Epithelial cell of esophagus (primary cell): ENCODE measurements at regions not wholly inside any gene's neighbourhood (a gene's known extent, or its start where the extent isn't known, plus 50 kb on each side); places are given as distances from the start of the nearest gene placed in this dataset.

Experiments used
- DNase-seq: peaks from one replicate; pipeline ENCODE4 v3.0.0; 2010; ENCODE audit warnings: low read depth
- H3K4me3 ChIP-seq: 2 replicates; pipeline ENCODE4 v1.5.1; 2011; ENCODE audit warnings: mild to moderate bottlenecking, low read length, control low read depth
- CTCF ChIP-seq: IDR thresholded peaks from 2 replicates; pipeline ENCODE4 v1.5.1; 2011; ENCODE audit warnings: low read depth, mild to moderate bottlenecking, low read length, control low read depth, inconsistent platforms; ENCODE audit not compliant: insufficient read depth; ENCODE audit errors: missing control alignments

- no peak overlapping the region for H3K4me3 ChIP-seq
- DNase-seq = no peak
- no peak for TF ChIP-seq CTCF
Observed at GRCh38 chr5:17399931-17400330, 98.1 kb upstream of the TAF11L2 start.

- TF ChIP-seq CTCF = no peak
- DNase-seq = peak; percentile 28
- H3K4me3 ChIP-seq = no peak overlapping the region
Observed at GRCh38 chr5:17400724-17401469, 97.1 kb upstream of the TAF11L2 start.

GRCh38 chr5:17401470-17402288 lies 96.4 kb upstream of the TAF11L2 start:
- no peak overlapping the region for H3K4me3 ChIP-seq
- no peak for DNase-seq
- TF ChIP-seq CTCF = no peak

- TF ChIP-seq CTCF = no peak
- H3K4me3 ChIP-seq = no peak overlapping the region
- no peak for DNase-seq
Observed at GRCh38 chr5:17402289-17403121, 95.5 kb upstream of the TAF11L2 start.

- no peak overlapping the region for H3K4me3 ChIP-seq
- no peak for TF ChIP-seq CTCF
- no peak for DNase-seq
Observed at GRCh38 chr5:17403695-17404490, 94.1 kb upstream of the TAF11L2 start.

- DNase-seq = peak; percentile 80
- TF ChIP-seq CTCF = no peak
- no peak overlapping the region for H3K4me3 ChIP-seq
Observed at GRCh38 chr5:17405976-17406375, 92.1 kb upstream of the TAF11L2 start.
